ENCODE measurements at regions not wholly inside any gene's neighbourhood (a gene's known extent, or its start where the extent isn't known, plus 50 kb on each side); places are given as distances from the start of the nearest gene placed in this dataset.

DNA sequence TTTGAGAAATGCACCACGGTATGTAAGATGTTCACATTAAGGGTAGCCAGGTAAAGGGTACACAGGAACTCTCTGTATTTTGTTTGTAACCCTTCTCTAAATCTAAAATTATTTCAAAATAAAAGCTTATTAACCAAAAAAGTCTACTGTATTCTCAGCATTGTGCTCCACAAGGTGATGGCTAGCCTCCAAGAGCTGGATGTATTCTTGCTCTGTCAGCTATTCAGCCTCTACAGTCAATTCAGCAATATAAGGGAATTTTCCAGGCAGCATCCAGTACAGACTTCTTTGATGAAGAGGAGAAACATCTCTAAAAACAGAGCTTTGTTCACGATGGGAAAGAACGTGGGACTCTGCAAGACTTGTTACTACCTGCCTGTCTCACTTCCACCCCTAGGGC lies 63.5 kb upstream of the MAOA start:
- Histone ChIP-seq H3K4me3 (ENCODE audit: low read depth, low read length) (no peak overlapping the region), H3K9me3 (no peaks in the 10 kb centered on the region), H3K4me1 (peaks cover 5% of the 10 kb centered on the region; the same call in 1 of the 2 replicates), H3K27me3 (replicated peaks; ENCODE audit: control insufficient read depth, insufficient read depth, low read length) (no peaks in the 10 kb centered on the region), H3K36me3 (ENCODE audit: control insufficient read depth, insufficient read depth, low read length) (no peaks in the 10 kb centered on the region)
- no peaks in the 10 kb centered on the region for H3K36me3 Mint-ChIP-seq (ENCODE audit: insufficient read depth, unreplicated experiment)
- TF ChIP-seq, protein P1, sequence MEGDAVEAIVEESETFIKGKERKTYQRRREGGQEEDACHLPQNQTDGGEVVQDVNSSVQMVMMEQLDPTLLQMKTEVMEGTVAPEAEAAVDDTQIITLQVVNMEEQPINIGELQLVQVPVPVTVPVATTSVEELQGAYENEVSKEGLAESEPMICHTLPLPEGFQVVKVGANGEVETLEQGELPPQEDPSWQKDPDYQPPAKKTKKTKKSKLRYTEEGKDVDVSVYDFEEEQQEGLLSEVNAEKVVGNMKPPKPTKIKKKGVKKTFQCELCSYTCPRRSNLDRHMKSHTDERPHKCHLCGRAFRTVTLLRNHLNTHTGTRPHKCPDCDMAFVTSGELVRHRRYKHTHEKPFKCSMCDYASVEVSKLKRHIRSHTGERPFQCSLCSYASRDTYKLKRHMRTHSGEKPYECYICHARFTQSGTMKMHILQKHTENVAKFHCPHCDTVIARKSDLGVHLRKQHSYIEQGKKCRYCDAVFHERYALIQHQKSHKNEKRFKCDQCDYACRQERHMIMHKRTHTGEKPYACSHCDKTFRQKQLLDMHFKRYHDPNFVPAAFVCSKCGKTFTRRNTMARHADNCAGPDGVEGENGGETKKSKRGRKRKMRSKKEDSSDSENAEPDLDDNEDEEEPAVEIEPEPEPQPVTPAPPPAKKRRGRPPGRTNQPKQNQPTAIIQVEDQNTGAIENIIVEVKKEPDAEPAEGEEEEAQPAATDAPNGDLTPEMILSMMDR (IDR thresholded peaks at IDR 0.05; ENCODE audit: insufficient read depth in 1 of 2, low read depth in 1 of 2, low read length in 1 of 2, severe bottlenecking in 1 of 2, unreplicated experiment in 1 of 2): no peak
- CTCF ChIA-PET: no interaction called here
- intact Hi-C loops (cut with micrococcal nuclease; ENCODE audit: unreplicated experiment): no loop called here
- DNase-seq: no peak
- no peaks in the 10 kb centered on the region for H3K27me3 Mint-ChIP-seq (ENCODE audit: insufficient read depth, unreplicated experiment)
- POLR2A ChIA-PET: no interaction called here
- no TSS peak for BruUV-seq (replicated peaks)
- no peaks in the 10 kb centered on the region for H3K9me3 Mint-ChIP-seq (ENCODE audit: unreplicated experiment)
- H3K27ac Mint-ChIP-seq (ENCODE audit: unreplicated experiment): no peak overlapping the region
- no peak overlapping the region for H3K4me3 Mint-ChIP-seq (ENCODE audit: unreplicated experiment)
- peaks cover 6% of the 10 kb centered on the region for H3K4me1 Mint-ChIP-seq (ENCODE audit: low read depth, unreplicated experiment)

DNA sequence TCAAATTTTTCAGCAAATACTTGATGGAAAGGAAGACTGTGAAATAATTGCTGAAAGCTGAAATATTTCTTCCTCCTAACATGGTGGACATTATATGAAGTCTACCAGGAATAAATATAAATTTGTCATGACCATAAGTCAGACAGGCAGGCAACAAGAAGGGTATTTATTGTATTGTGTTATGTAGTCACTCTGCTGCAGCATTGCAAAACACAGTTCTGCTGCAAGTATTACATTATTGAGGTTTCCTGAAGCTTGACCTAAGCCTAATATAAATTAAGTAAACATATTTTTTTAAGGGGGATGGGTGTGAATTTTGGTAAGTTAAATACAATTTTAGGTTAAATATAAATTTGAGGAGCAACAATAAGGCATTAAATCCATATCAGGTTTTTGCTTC lies 60.2 kb upstream of the MAOA start:
- H3K4me3 Mint-ChIP-seq (ENCODE audit: unreplicated experiment): no peak overlapping the region
- intact Hi-C loops (cut with micrococcal nuclease; ENCODE audit: unreplicated experiment): no loop called here
- no TSS peak for BruUV-seq (replicated peaks)
- no peaks in the 10 kb centered on the region for H3K9me3 Mint-ChIP-seq (ENCODE audit: unreplicated experiment)
- no peak overlapping the region for H3K4me3 ChIP-seq (ENCODE audit: low read depth, low read length)
- no peaks in the 10 kb centered on the region for H3K27me3 Mint-ChIP-seq (ENCODE audit: insufficient read depth, unreplicated experiment)
- no peaks in the 10 kb centered on the region for H3K36me3 Mint-ChIP-seq (ENCODE audit: insufficient read depth, unreplicated experiment)
- ChIA-PET CTCF (no interaction called here), POLR2A (no interaction called here)
- peaks cover 6% of the 10 kb centered on the region for H3K4me1 Mint-ChIP-seq (ENCODE audit: low read depth, unreplicated experiment)
- no peak overlapping the region for H3K27ac Mint-ChIP-seq (ENCODE audit: unreplicated experiment)
- H3K9me3 ChIP-seq: no peaks in the 10 kb centered on the region
- no peaks in the 10 kb centered on the region for H3K27me3 ChIP-seq (replicated peaks; ENCODE audit: control insufficient read depth, insufficient read depth, low read length)
- TF ChIP-seq, protein P1 (IDR thresholded peaks at IDR 0.05; ENCODE audit: insufficient read depth in 1 of 2, low read depth in 1 of 2, low read length in 1 of 2, severe bottlenecking in 1 of 2, unreplicated experiment in 1 of 2): no peak
- no peaks in the 10 kb centered on the region for H3K36me3 ChIP-seq (ENCODE audit: control insufficient read depth, insufficient read depth, low read length)
- DNase-seq: no peak
- H3K4me1 ChIP-seq: no peaks in the 10 kb centered on the region

DNA sequence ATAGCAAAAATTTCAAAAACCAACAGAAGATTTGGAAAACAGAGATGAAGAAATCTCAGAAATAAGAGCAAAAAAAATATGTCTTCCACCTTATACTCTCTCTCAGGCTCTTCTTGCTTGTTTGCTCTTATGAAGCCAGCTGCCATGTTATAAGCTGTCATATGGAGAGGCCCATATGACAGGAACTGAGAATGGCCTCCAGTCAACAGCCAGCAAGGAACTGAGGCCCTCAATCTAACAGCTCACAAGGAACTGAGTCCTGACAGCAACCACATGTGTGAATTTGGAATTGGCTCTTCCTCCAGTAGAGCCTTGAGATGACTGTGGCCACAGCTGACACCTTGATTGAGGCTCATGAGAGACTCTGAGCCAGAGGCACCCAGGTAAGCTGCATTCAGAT lies 51.3 kb upstream of the MAOA start:
- Mint-ChIP-seq H3K36me3 (ENCODE audit: insufficient read depth, unreplicated experiment) (no peaks in the 10 kb centered on the region), H3K9me3 (ENCODE audit: unreplicated experiment) (no peaks in the 10 kb centered on the region), H3K27ac (ENCODE audit: unreplicated experiment) (peak overlapping the region; percentile 25), H3K4me3 (ENCODE audit: unreplicated experiment) (no peak overlapping the region), H3K4me1 (ENCODE audit: low read depth, unreplicated experiment) (peaks cover under 1% of the 10 kb centered on the region), H3K27me3 (ENCODE audit: insufficient read depth, unreplicated experiment) (no peaks in the 10 kb centered on the region)
- Histone ChIP-seq H3K27me3 (replicated peaks; ENCODE audit: control insufficient read depth, insufficient read depth, low read length) (no peaks in the 10 kb centered on the region), H3K4me1 (no peaks in the 10 kb centered on the region), H3K4me3 (ENCODE audit: low read depth, low read length) (no peak overlapping the region), H3K9me3 (no peaks in the 10 kb centered on the region), H3K36me3 (ENCODE audit: control insufficient read depth, insufficient read depth, low read length) (no peaks in the 10 kb centered on the region)
- no peak for DNase-seq
- TF ChIP-seq, protein P1 (IDR thresholded peaks at IDR 0.05; ENCODE audit: insufficient read depth in 1 of 2, low read depth in 1 of 2, low read length in 1 of 2, severe bottlenecking in 1 of 2, unreplicated experiment in 1 of 2): no peak
- CTCF ChIA-PET: no interaction called here
- no TSS peak for BruUV-seq (replicated peaks)
- intact Hi-C loops (cut with micrococcal nuclease; ENCODE audit: unreplicated experiment): no loop called here
- POLR2A ChIA-PET: no interaction called here

All from Caco-2 (cell line).